Osteocyte (in vitro differentiated cells): ENCODE measurements at regions not wholly inside any gene's neighbourhood (a gene's known extent, or its start where the extent isn't known, plus 50 kb on each side); places are given as distances from the start of the nearest gene placed in this dataset.

Source experiments
- DNase-seq: peaks from one replicate; pipeline ENCODE4 v3.0.0; 2021; ENCODE audit warnings: mixed read lengths; ENCODE audit not compliant: unreplicated experiment; ENCODE audit errors: extremely low spot score
- H3K27ac Mint-ChIP-seq: one replicate; pipeline ENCODE4 v1.8.0; 2021; ENCODE audit warnings: mild to moderate bottlenecking, mixed read lengths; ENCODE audit not compliant: unreplicated experiment
- H3K27me3 Mint-ChIP-seq: one replicate; pipeline ENCODE4 v1.8.0; 2021; ENCODE audit warnings: mixed read lengths; ENCODE audit not compliant: unreplicated experiment
- H3K36me3 Mint-ChIP-seq: one replicate; pipeline ENCODE4 v1.8.0; 2021; ENCODE audit warnings: mixed read lengths; ENCODE audit not compliant: unreplicated experiment
- H3K4me1 Mint-ChIP-seq: one replicate; pipeline ENCODE4 v1.8.0; 2021; ENCODE audit warnings: mixed read lengths; ENCODE audit not compliant: unreplicated experiment
- H3K4me3 Mint-ChIP-seq: one replicate; pipeline ENCODE4 v1.8.0; 2021; ENCODE audit warnings: mild to moderate bottlenecking, moderate library complexity, mixed read lengths; ENCODE audit not compliant: unreplicated experiment
- H3K9me3 Mint-ChIP-seq: one replicate; pipeline ENCODE4 v1.8.0; 2021; ENCODE audit warnings: mixed read lengths; ENCODE audit not compliant: unreplicated experiment
- TF ChIP-seq, protein P1 (sequence below): fragments of 200-600 bp; sonication (generic); IDR thresholded peaks from 2 replicates; pipeline ENCODE4 v1.5.0; 2021; ENCODE audit warnings: antibody characterized with exemption, mild to moderate bottlenecking, moderate library complexity

DNA sequence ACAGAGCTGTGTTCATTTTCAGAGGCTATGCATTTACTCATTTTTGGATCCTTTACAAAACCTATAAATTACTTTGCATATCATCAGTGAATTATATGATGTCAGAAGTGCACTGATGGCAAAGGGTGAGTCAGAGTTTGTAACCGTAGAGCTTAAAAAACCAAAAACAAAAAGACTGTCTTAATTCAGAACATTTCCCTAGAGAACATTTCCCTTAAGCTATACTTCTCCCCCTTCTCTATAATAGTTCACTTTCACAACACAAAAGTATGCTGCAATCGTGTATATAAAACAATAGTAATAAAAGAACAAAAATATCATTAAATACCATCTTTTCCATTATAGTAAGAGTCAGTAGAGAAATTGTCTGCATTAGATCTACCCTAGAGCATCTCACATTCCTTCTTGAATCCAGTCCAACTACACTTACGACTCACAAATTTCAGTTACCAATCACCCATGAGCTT lies 934.9 kb downstream of the LRFN5 start:
- Mint-ChIP-seq H3K27me3 (peaks cover 4% of the 10 kb centered on the region), H3K4me3 (no peak overlapping the region), H3K4me1 (no peaks in the 10 kb centered on the region), H3K27ac (no peak overlapping the region), H3K36me3 (no peaks in the 10 kb centered on the region), H3K9me3 (no peaks in the 10 kb centered on the region)
- no peak for DNase-seq
- TF ChIP-seq, protein P1, sequence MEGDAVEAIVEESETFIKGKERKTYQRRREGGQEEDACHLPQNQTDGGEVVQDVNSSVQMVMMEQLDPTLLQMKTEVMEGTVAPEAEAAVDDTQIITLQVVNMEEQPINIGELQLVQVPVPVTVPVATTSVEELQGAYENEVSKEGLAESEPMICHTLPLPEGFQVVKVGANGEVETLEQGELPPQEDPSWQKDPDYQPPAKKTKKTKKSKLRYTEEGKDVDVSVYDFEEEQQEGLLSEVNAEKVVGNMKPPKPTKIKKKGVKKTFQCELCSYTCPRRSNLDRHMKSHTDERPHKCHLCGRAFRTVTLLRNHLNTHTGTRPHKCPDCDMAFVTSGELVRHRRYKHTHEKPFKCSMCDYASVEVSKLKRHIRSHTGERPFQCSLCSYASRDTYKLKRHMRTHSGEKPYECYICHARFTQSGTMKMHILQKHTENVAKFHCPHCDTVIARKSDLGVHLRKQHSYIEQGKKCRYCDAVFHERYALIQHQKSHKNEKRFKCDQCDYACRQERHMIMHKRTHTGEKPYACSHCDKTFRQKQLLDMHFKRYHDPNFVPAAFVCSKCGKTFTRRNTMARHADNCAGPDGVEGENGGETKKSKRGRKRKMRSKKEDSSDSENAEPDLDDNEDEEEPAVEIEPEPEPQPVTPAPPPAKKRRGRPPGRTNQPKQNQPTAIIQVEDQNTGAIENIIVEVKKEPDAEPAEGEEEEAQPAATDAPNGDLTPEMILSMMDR, result no peak

GRCh38 chr14:42535397-42535796 lies 928.7 kb downstream of the LRFN5 start:
- Mint-ChIP-seq H3K9me3 (no peaks in the 10 kb centered on the region), H3K27ac (no peak overlapping the region), H3K4me3 (no peak overlapping the region), H3K4me1 (no peaks in the 10 kb centered on the region), H3K36me3 (no peaks in the 10 kb centered on the region), H3K27me3 (peaks cover 4% of the 10 kb centered on the region)
- no peak for DNase-seq
- TF ChIP-seq, protein P1, result no peak

DNA sequence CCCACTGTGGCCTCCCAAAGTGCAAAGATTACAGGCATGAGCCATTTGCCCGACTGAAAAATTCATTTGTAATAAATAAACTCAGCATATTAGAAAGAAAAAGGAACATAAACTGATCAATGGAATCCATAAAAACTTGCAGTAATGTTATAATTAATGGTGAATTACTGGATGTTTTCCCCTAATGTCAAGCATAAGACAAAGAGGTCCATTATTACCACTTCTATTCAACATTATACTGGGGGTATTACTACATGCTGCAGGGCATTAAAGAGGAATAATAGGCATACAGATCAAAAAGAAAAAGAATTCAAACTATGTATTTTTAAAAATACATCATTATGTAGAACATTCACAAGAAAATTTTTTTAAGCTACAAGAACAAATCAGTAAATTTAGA lies 926.8 kb downstream of the LRFN5 start:
- TF ChIP-seq, protein P1, result no peak
- Mint-ChIP-seq H3K4me1 (no peaks in the 10 kb centered on the region), H3K9me3 (no peaks in the 10 kb centered on the region)

GRCh38 chr14:42532194-42532593 lies 925.5 kb downstream of the LRFN5 start:
- H3K27me3 Mint-ChIP-seq, result no peaks in the 10 kb centered on the region
- H3K27ac Mint-ChIP-seq, result no peak overlapping the region
- no peak overlapping the region for H3K4me3 Mint-ChIP-seq
- no peaks in the 10 kb centered on the region for H3K4me1 Mint-ChIP-seq
- TF ChIP-seq, protein P1, result no peak
- no peaks in the 10 kb centered on the region for H3K9me3 Mint-ChIP-seq
- H3K36me3 Mint-ChIP-seq, result no peaks in the 10 kb centered on the region
- no peak for DNase-seq

More for the DNA sequence above, 926.8 kb downstream of the LRFN5 start:
- Mint-ChIP-seq H3K36me3 (no peaks in the 10 kb centered on the region), H3K27me3 (peaks cover 3% of the 10 kb centered on the region), H3K27ac (no peak overlapping the region), H3K4me3 (no peak overlapping the region)
- no peak for DNase-seq

DNA sequence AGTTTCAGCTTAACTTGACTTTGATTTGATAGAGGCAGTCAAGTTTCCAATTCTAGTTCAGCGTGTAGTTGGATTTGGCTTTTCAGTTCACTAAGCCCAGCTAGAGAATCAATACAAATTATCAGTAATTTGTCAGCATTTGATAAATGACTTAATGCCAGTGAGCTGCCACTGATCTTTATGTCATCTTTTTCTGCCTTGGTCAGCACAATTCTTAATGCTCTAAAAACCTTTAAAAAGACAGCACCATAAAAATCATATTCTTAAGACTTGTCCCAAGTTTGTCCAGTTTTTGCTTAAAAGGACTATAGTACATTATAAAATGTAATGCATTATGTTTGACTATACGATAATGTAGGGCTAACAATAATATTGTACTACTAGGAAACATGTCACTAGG lies 920.5 kb downstream of the LRFN5 start:
- H3K4me3 Mint-ChIP-seq, result no peak overlapping the region
- no peaks in the 10 kb centered on the region for H3K4me1 Mint-ChIP-seq
- TF ChIP-seq, protein P1, result no peak
- H3K9me3 Mint-ChIP-seq, result no peaks in the 10 kb centered on the region
- no peak overlapping the region for H3K27ac Mint-ChIP-seq
- no peaks in the 10 kb centered on the region for H3K36me3 Mint-ChIP-seq
- DNase-seq, result no peak
- no peaks in the 10 kb centered on the region for H3K27me3 Mint-ChIP-seq
